ENCODE measurements at regions not wholly inside any gene's neighbourhood (a gene's known extent, or its start where the extent isn't known, plus 50 kb on each side); places are given as distances from the start of the nearest gene placed in this dataset.

DNA sequence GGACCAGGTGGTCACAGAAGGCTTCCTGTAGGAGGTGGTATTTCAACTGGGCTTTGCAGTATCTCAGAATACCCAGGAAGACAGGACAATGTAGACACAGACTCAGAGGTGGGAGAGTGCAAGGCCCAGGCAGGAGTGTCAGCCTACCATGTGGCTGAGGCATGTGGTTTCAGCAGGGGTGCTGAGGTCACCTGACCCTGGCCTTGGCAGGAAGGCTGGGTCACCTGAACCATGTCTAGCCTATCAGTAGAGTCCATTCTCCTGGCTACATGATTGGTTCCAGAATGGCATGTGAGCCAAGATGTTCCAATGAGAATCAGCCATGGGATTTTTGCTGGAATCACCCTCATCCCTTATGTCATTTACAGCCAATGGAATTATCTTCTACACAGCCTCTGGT, 169.4 kb downstream of the ACTL8 start:
- H3F3A ChIP-seq (replicated peaks; ENCODE audit: insufficient read depth), result no peaks in the 10 kb centered on the region
- no peaks in the 10 kb centered on the region for H3K27me3 ChIP-seq (ENCODE audit: insufficient read depth)
- no peaks in the 10 kb centered on the region for H3K36me3 ChIP-seq (replicated peaks in 1 of 2; ENCODE audit: control insufficient read depth in 1 of 2, insufficient read depth in 2 of 2, low read length in 1 of 2)
- H3K9me2 ChIP-seq, result no peaks in the 10 kb centered on the region
- no peaks in the 10 kb centered on the region for H3K9me3 ChIP-seq
- no peak overlapping the region for H3K4me3 ChIP-seq (ENCODE audit: low read depth in 2 of 2, low read length in 1 of 2)
- no peak overlapping the region for H3K9ac ChIP-seq
- H4K20me1 ChIP-seq (ENCODE audit: insufficient read depth), result no peaks in the 10 kb centered on the region
- POLR2A ChIA-PET, result interaction anchor here (1.1 kb wide), 1 partner anchor 657 kb away, joined by 3 read pairs; no protein-coding TSS in a partner anchor
- H3K27ac ChIP-seq (ENCODE audit: low read depth in 2 of 2, low read length in 1 of 2), result no peak overlapping the region
- no peak for TF ChIP-seq RXRA (IDR thresholded peaks at IDR 0.05; ENCODE audit: borderline replicate concordance, low read depth)
- TF ChIP-seq, protein P1, sequence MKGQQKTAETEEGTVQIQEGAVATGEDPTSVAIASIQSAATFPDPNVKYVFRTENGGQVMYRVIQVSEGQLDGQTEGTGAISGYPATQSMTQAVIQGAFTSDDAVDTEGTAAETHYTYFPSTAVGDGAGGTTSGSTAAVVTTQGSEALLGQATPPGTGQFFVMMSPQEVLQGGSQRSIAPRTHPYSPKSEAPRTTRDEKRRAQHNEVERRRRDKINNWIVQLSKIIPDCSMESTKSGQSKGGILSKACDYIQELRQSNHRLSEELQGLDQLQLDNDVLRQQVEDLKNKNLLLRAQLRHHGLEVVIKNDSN (IDR thresholded peaks at IDR 0.05; ENCODE audit: borderline replicate concordance, low read depth), result no peak
- TF ChIP-seq MXI1 (IDR thresholded peaks at IDR 0.05; ENCODE audit: low read depth, low read length), result no peak
- TF ChIP-seq, protein P2, sequence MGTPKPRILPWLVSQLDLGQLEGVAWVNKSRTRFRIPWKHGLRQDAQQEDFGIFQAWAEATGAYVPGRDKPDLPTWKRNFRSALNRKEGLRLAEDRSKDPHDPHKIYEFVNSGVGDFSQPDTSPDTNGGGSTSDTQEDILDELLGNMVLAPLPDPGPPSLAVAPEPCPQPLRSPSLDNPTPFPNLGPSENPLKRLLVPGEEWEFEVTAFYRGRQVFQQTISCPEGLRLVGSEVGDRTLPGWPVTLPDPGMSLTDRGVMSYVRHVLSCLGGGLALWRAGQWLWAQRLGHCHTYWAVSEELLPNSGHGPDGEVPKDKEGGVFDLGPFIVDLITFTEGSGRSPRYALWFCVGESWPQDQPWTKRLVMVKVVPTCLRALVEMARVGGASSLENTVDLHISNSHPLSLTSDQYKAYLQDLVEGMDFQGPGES (IDR thresholded peaks at IDR 0.05; ENCODE audit: low read depth, low read length), result no peak
- no peak for TF ChIP-seq RAD21 (IDR thresholded peaks at IDR 0.05; ENCODE audit: low read length)
- no peak for TF ChIP-seq SIN3A (IDR thresholded peaks at IDR 0.05; ENCODE audit: borderline replicate concordance, low read depth, low read length)
- TF ChIP-seq NFIC (IDR thresholded peaks at IDR 0.05; ENCODE audit: borderline replicate concordance), result no peak
- TF ChIP-seq, protein P3, sequence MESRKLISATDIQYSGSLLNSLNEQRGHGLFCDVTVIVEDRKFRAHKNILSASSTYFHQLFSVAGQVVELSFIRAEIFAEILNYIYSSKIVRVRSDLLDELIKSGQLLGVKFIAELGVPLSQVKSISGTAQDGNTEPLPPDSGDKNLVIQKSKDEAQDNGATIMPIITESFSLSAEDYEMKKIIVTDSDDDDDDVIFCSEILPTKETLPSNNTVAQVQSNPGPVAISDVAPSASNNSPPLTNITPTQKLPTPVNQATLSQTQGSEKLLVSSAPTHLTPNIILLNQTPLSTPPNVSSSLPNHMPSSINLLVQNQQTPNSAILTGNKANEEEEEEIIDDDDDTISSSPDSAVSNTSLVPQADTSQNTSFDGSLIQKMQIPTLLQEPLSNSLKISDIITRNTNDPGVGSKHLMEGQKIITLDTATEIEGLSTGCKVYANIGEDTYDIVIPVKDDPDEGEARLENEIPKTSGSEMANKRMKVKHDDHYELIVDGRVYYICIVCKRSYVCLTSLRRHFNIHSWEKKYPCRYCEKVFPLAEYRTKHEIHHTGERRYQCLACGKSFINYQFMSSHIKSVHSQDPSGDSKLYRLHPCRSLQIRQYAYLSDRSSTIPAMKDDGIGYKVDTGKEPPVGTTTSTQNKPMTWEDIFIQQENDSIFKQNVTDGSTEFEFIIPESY (IDR thresholded peaks at IDR 0.05; ENCODE audit: borderline replicate concordance, low read depth), result no peak
- no peak for TF ChIP-seq RFX5 (IDR thresholded peaks at IDR 0.05; ENCODE audit: low read length)
- TF ChIP-seq, protein P4, sequence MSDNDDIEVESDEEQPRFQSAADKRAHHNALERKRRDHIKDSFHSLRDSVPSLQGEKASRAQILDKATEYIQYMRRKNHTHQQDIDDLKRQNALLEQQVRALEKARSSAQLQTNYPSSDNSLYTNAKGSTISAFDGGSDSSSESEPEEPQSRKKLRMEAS (IDR thresholded peaks at IDR 0.05; ENCODE audit: low read depth), result no peak
- no peak for TF ChIP-seq FOSL2 (IDR thresholded peaks at IDR 0.05; ENCODE audit: borderline replicate concordance, low read depth)
- TF ChIP-seq GABPA (IDR thresholded peaks at IDR 0.05; ENCODE audit: low read depth), result no peak
- no peak for TF ChIP-seq TCF12 (IDR thresholded peaks at IDR 0.05)
- TF ChIP-seq GATA2 (CRISPR knock-in tag; IDR thresholded peaks at IDR 0.05), result no peak
- no peak overlapping the region for H3K4me2 ChIP-seq
- DNase-seq, result no peak
- CTCF ChIA-PET, result interaction anchor here (0.6 to 9.0 kb wide), 14 partner anchors 9 to 673 kb away, joined by 3 to 131 read pairs (median 18); partner anchors contain the start of gene IGSF21
- H2AFZ ChIP-seq (ENCODE audit: low read depth), result no peak overlapping the region
- no peaks in the 10 kb centered on the region for H3K79me2 ChIP-seq (ENCODE audit: insufficient read depth)
- H3K4me1 ChIP-seq (ENCODE audit: control insufficient read depth in 1 of 2, insufficient read depth in 2 of 2, low read depth in 1 of 2, low read length in 1 of 2), result peaks cover 0 to 5% of the 10 kb centered on the region in 2 experiments; a peak in 1 of 4 replicates
